VCaP (cell line): ENCODE measurements at regions not wholly inside any gene's neighbourhood (a gene's known extent, or its start where the extent isn't known, plus 50 kb on each side); places are given as distances from the start of the nearest gene placed in this dataset.

Source experiments
- H3K27ac ChIP-seq: fragments of 450-650 bp; 2 replicates; pipeline ENCODE4 v1.5.1; 2017
- TF ChIP-seq, protein P1 (sequence below): fragments of 450-650 bp; conservative IDR thresholded peaks from 2 replicates; pipeline ENCODE4 v1.5.1; 2017; ENCODE audit warnings: mild to moderate bottlenecking, moderate library complexity

DNA sequence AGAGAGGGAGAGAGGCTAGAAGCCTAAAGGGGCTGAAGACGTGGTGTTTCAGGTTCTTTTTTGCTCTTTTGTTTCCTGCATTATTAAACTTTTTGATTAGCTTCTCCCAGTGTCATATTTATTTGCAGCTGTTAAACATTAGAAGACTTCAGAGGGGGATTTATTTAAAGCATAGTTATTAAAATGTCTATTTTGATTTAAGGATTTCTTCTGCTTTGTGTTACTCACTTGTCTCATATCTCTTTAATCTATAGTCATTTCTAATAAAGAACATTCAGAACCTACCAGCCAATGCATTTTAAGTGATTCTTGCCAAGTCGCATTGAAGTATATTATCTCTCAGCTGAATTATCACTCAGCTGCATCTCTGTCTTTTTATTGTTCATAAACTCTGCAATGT is 152.0 kb upstream of the DYRK2 start:
- TF ChIP-seq, protein P1, sequence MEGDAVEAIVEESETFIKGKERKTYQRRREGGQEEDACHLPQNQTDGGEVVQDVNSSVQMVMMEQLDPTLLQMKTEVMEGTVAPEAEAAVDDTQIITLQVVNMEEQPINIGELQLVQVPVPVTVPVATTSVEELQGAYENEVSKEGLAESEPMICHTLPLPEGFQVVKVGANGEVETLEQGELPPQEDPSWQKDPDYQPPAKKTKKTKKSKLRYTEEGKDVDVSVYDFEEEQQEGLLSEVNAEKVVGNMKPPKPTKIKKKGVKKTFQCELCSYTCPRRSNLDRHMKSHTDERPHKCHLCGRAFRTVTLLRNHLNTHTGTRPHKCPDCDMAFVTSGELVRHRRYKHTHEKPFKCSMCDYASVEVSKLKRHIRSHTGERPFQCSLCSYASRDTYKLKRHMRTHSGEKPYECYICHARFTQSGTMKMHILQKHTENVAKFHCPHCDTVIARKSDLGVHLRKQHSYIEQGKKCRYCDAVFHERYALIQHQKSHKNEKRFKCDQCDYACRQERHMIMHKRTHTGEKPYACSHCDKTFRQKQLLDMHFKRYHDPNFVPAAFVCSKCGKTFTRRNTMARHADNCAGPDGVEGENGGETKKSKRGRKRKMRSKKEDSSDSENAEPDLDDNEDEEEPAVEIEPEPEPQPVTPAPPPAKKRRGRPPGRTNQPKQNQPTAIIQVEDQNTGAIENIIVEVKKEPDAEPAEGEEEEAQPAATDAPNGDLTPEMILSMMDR, result no peak

DNA sequence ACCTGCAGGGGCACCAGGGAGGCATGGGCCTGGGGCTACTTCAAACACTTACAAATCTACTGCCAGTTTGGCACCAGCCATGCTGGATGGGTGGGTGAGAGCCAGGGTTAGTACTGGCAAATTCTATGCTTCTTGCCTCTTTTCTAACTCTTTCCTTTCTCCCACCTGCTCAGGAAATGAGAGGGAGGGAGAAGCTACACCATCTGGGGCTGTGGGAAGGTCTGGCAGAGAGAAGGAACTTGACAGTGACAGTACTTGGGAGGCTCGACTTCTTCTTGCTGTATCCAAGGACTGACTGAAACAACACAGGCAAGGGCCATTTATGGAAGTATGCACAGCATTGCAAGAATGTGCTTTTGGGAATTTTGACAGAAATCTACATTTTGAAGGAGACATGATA is 149.6 kb upstream of the DYRK2 start:
- no peak overlapping the region for H3K27ac ChIP-seq
- TF ChIP-seq, protein P1, result no peak

More for the DNA sequence above, 152.0 kb upstream of the DYRK2 start:
- H3K27ac ChIP-seq, result peak overlapping the region; percentile 66

DNA sequence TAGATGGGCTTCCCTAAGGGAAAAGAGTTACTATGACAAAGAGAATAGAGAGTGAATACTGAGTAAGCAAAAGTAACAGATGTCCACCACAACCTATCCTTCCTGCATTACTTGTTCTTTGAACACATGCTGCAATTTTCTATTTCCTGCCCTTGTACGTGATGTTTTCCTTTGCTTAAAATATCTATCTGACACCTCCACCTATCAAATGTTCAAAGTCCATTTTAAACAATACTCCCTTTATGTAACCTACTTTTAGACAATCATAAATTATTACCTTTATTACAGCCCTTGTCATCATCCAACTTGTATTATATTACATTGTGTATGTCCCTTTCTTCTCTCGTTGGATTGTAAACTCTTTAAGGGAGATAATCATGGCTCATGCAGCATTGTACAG is 147.2 kb upstream of the DYRK2 start:
- H3K27ac ChIP-seq, result no peak overlapping the region; the same call in 1 of the 2 replicates
- TF ChIP-seq, protein P1, result no peak

DNA sequence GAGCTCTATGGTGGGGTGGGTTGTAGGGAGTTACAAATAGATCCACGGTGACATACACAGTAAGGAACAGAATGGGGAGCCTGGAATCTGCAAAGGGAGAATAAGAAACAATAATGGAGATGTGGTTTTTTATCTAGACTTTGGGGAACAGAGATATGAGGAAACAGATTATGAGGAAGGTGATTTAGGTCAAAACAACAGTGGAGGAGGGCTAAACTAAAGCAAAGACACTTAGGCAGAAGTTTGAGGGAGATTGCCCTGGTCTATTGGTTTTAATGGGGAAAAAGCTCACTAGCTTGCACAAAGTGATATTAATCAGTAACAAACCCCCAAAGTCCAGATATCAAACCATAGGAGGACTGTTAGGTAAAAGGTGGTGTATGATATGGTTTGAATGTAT is 144.5 kb upstream of the DYRK2 start:
- no peak overlapping the region for H3K27ac ChIP-seq
- TF ChIP-seq, protein P1, result no peak

DNA sequence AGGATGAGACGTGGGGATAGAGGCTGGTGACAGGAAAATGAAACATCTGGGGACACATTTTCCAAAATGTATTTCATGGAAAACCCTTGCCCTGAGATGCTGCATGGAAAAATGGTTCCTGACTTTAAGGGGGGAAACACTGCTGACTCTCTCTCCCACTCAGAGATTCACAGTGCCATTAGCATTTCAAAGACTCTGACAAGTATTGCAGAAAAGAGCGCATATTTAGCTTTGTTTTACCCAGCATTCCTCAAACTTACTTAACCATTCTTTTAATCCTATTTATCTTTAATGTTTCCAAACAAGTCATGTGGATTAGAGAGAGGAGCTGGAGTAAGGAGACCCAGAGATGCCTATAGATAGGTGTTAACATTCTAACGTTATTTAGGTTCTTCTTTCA is 141.8 kb upstream of the DYRK2 start:
- TF ChIP-seq, protein P1, result no peak
- no peak overlapping the region for H3K27ac ChIP-seq

DNA sequence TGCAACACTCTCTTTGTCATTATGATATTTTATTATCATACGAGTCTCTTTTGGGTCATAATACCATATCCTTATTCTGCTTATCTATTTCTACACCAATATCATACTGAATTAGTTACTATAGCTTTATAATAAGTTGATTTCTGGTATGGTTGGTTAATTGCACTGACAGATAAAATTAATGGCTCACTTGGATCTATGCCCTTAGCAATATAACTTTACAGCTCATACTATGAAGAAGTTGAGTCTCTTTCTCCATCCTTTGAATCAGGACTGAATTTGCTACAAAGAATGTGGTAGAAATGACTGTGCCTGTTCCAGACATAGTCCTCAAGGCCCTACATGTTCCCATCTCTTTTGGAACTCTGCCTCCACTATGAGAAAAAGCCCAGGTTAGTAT is 139.7 kb upstream of the DYRK2 start:
- H3K27ac ChIP-seq, result no peak overlapping the region
- TF ChIP-seq, protein P1, result no peak

DNA sequence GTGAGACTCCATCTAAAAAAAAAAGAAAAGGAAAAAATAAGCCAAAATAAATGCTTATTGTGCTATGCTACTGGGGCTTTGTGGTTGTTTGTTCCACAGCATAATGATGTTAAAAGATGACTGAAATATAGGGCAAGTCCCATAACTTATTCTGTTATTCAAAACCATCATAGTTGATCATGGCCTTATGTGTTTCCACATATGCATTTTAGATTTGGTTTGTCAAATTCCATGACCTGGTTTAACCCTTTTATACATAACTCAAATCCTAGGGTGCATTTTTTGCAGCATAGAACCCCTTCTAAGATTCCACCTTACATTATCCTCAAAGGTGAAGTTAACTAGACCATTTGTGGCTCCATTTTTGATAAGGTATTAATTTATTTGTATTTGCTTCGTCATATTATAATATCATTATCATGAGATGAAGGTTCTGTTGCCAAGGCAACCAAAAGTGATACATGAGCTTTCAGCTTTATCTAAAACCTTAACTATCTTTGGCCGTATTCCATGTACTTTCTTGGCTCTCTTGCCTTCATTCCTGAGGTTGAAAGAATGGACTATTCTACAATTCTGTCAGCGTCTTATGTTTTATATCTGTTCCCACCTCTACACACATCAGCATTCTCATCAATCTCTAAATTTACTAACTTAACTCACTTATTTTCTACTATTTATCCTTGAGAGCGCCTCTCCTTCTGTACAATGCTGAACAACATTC is 138.7 kb upstream of the DYRK2 start:
- no peak overlapping the region for H3K27ac ChIP-seq
- TF ChIP-seq, protein P1, result no peak
